ENCODE measurements at regions not wholly inside any gene's neighbourhood (a gene's known extent, or its start where the extent isn't known, plus 50 kb on each side); places are given as distances from the start of the nearest gene placed in this dataset.

DNA sequence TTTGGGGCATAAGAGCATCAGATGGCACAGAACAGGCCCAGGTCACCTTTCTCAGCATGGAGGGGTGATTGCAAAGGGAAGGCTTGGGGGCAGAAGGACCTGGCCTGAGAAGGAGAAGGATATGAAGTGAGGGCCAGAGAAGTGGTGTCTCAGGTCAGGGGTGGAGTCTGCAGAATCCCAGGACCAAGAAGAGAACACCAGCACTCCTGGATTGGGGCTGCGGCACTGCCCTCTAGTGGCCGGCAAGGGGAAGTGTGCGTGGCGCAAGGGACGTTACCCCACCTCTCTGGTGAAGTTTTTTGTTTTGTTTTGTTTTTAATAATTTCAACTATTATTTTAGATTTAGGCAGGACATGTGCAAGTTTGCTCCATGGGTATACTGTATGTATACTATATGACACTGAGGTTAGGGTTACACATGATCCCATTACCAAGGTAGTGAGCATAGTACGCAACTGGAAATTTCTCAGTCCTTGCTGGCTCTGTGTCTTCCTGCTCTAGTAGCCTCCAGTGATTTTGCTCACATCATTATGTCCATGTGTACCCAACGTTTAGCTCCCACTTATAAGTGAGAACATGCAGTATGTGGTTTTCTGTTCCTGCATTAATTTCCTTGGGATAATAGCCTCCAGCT lies 1548.6 kb downstream of the EFNA5 start:
- TF ChIP-seq CBX3 (IDR thresholded peaks at IDR 0.05; ENCODE audit: low read depth) (no peak), POLR2AphosphoS5 (IDR thresholded peaks at IDR 0.05; ENCODE audit: low read depth, low read length) (no peak), POLR2A (IDR thresholded peaks at IDR 0.05; ENCODE audit: borderline replicate concordance, extremely low read depth, insufficient read depth, insufficient read length) (no peak), YY1 (IDR thresholded peaks at IDR 0.05; ENCODE audit: extremely low read depth, insufficient replicate concordance, low read depth, low read length) (no peak), EZH2 (IDR thresholded peaks at IDR 0.05) (no peak), ZNF274 (IDR thresholded peaks at IDR 0.05; ENCODE audit: low read depth, low read length) (no peak), JUND (IDR thresholded peaks at IDR 0.05) (no peak), EGR1 (IDR thresholded peaks at IDR 0.05; ENCODE audit: low read depth) (no peak)
- TF ChIP-seq, protein P1, sequence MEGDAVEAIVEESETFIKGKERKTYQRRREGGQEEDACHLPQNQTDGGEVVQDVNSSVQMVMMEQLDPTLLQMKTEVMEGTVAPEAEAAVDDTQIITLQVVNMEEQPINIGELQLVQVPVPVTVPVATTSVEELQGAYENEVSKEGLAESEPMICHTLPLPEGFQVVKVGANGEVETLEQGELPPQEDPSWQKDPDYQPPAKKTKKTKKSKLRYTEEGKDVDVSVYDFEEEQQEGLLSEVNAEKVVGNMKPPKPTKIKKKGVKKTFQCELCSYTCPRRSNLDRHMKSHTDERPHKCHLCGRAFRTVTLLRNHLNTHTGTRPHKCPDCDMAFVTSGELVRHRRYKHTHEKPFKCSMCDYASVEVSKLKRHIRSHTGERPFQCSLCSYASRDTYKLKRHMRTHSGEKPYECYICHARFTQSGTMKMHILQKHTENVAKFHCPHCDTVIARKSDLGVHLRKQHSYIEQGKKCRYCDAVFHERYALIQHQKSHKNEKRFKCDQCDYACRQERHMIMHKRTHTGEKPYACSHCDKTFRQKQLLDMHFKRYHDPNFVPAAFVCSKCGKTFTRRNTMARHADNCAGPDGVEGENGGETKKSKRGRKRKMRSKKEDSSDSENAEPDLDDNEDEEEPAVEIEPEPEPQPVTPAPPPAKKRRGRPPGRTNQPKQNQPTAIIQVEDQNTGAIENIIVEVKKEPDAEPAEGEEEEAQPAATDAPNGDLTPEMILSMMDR (IDR thresholded peaks at IDR 0.05 in 2 of 3, conservative IDR thresholded peaks at IDR 0.05 in 1 of 3; ENCODE audit: borderline replicate concordance in 1 of 3, insufficient read depth in 1 of 3, low read depth in 2 of 3, low read length in 2 of 3), result peak; percentile 25 to 96 (median 96); a peak in 5 of 6 replicates
- TF ChIP-seq, protein P2, sequence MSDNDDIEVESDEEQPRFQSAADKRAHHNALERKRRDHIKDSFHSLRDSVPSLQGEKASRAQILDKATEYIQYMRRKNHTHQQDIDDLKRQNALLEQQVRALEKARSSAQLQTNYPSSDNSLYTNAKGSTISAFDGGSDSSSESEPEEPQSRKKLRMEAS (IDR thresholded peaks at IDR 0.05), result no peak
- TF ChIP-seq, protein P3, sequence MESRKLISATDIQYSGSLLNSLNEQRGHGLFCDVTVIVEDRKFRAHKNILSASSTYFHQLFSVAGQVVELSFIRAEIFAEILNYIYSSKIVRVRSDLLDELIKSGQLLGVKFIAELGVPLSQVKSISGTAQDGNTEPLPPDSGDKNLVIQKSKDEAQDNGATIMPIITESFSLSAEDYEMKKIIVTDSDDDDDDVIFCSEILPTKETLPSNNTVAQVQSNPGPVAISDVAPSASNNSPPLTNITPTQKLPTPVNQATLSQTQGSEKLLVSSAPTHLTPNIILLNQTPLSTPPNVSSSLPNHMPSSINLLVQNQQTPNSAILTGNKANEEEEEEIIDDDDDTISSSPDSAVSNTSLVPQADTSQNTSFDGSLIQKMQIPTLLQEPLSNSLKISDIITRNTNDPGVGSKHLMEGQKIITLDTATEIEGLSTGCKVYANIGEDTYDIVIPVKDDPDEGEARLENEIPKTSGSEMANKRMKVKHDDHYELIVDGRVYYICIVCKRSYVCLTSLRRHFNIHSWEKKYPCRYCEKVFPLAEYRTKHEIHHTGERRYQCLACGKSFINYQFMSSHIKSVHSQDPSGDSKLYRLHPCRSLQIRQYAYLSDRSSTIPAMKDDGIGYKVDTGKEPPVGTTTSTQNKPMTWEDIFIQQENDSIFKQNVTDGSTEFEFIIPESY (IDR thresholded peaks at IDR 0.05; ENCODE audit: extremely low read depth, insufficient replicate concordance, low read length), result no peak

Data from HCT116 (cell line).